CD4-positive, alpha-beta T cell (primary cell): ENCODE measurements at regions not wholly inside any gene's neighbourhood (a gene's known extent, or its start where the extent isn't known, plus 50 kb on each side); places are given as distances from the start of the nearest gene placed in this dataset.

Experiments used
- ATAC-seq: fragments of 200-7000 bp; cut with Tn5 transposase; one replicate; pipeline ENCODE4 v1.10.0; 2022; ENCODE audit warnings: mild to moderate bottlenecking; ENCODE audit not compliant: poor library complexity
- CTCF ChIA-PET: fragments of 350-600 bp; sonication (Branson Sonifier 250); formaldehyde crosslinking; loops from one replicate; lab custom pipeline; 2021; ENCODE audit warnings: antibody characterized with exemption, inconsistent platforms; lab: Charles Lee
- POLR2A ChIA-PET: fragments of 350-600 bp; sonication (Branson Sonifier 250); formaldehyde crosslinking; loops from one replicate; lab custom pipeline; 2021; ENCODE audit warnings: antibody characterized with exemption, inconsistent platforms; lab: Charles Lee
- DNase-seq, 14 experiments: peaks; one replicate each; pipeline ENCODE4 v3.0.0-alpha.2; 2013 to 2020; ENCODE audit warnings: mixed read lengths in 2 of 14
- H3K27ac ChIP-seq, 2 donors: one replicate each; pipeline versions ENCODE4 v1.5.1 to v1.7.0; 2013; ENCODE audit warnings: low read length in 2 of 2, low read depth in 1 of 2, mild to moderate bottlenecking in 1 of 2
- H3K27me3 ChIP-seq, 2 experiments: 1 replicate in 1 of 2; 2 replicates in 1 of 2; pipeline versions ENCODE4 v1.6.1 to v1.7.0; 2013; ENCODE audit warnings: low read length in 2 of 2, control low read depth in 1 of 2, mild to moderate bottlenecking in 1 of 2, moderate library complexity in 1 of 2; ENCODE audit not compliant: insufficient read depth in 2 of 2, control insufficient read depth in 1 of 2
- H3K36me3 ChIP-seq: one replicate; pipeline ENCODE4 v1.6.1; 2013; ENCODE audit warnings: low read length, control low read depth; ENCODE audit not compliant: insufficient read depth
- H3K4me1 ChIP-seq: one replicate; pipeline ENCODE4 v1.6.1; 2013; ENCODE audit warnings: low read length, control low read depth; ENCODE audit not compliant: insufficient read depth
- H3K4me3 ChIP-seq: one replicate; pipeline ENCODE4 v1.5.1; 2013; ENCODE audit warnings: mild to moderate bottlenecking, low read length, moderate library complexity
- H3K9me3 ChIP-seq, 2 experiments: 1 replicate in 1 of 2; 2 replicates in 1 of 2; pipeline versions ENCODE4 v1.6.1 to v1.7.0; 2013; ENCODE audit warnings: low read length in 2 of 2, mild to moderate bottlenecking in 2 of 2, control low read depth in 1 of 2, moderate library complexity in 1 of 2; ENCODE audit not compliant: control insufficient read depth in 1 of 2, insufficient read depth in 1 of 2
- H3K27ac Mint-ChIP-seq: one replicate; pipeline ENCODE4 v1.8.0; 2020; ENCODE audit warnings: mixed read lengths
- H3K27me3 Mint-ChIP-seq: one replicate; pipeline ENCODE4 v1.8.0; 2021; ENCODE audit warnings: mixed read lengths
- H3K36me3 Mint-ChIP-seq: one replicate; pipeline ENCODE4 v1.8.0; 2021; ENCODE audit warnings: low read depth, mixed read lengths
- H3K4me1 Mint-ChIP-seq: one replicate; pipeline ENCODE4 v1.8.0; 2021; ENCODE audit warnings: low read depth, mixed read lengths
- H3K4me3 Mint-ChIP-seq: one replicate; pipeline ENCODE4 v1.8.0; 2020; ENCODE audit warnings: mild to moderate bottlenecking, mixed read lengths
- H3K9me3 Mint-ChIP-seq: one replicate; pipeline ENCODE4 v1.8.0; 2020; ENCODE audit warnings: mixed read lengths
- CTCF ChIP-seq: fragments of 200-600 bp; IDR thresholded peaks from one replicate; pipeline ENCODE4 v1.8.0; 2022; ENCODE audit warnings: antibody characterized with exemption, mild to moderate bottlenecking
- intact Hi-C, 2 experiments: fragments of 100-400 bp; cut with DNase I in 1 of 2; cut with micrococcal nuclease in 1 of 2; formaldehyde crosslinking; loops; one replicate each; pipeline versions ENCODE4 v1.15.1 to v1.9.0; 2023 to 2025; cut with DNase I, micrococcal nuclease

- Mint-ChIP-seq H3K27me3 (no peaks in the 10 kb centered on the region), H3K27ac (no peak overlapping the region), H3K36me3 (no peaks in the 10 kb centered on the region), H3K4me1 (no peaks in the 10 kb centered on the region), H3K4me3 (no peak overlapping the region), H3K9me3 (peaks cover 7% of the 10 kb centered on the region)
- Histone ChIP-seq H3K27me3 (no peaks in the 10 kb centered on the region), H3K4me1 (no peaks in the 10 kb centered on the region), H3K4me3 (no peak overlapping the region), H3K27ac (no peak overlapping the region), H3K36me3 (no peaks in the 10 kb centered on the region), H3K9me3 (no peaks in the 10 kb centered on the region)
- TF ChIP-seq CTCF, result no peak
- POLR2A ChIA-PET, result no interaction called here
- CTCF ChIA-PET, result no interaction called here
- intact Hi-C loops, result no loop called here
- ATAC-seq, result no peak
- DNase-seq, result no peak
Measured at GRCh38 chr5:5078009-5078897, 61.9 kb upstream of the ADAMTS16 start.

- no peaks in the 10 kb centered on the region for H3K27me3 Mint-ChIP-seq
- intact Hi-C loops, result no loop called here
- Histone ChIP-seq H3K4me3 (no peak overlapping the region), H3K27ac (no peak overlapping the region), H3K36me3 (no peaks in the 10 kb centered on the region), H3K9me3 (no peaks in the 10 kb centered on the region), H3K27me3 (no peaks in the 10 kb centered on the region), H3K4me1 (no peaks in the 10 kb centered on the region)
- POLR2A ChIA-PET, result no interaction called here
- TF ChIP-seq CTCF, result no peak
- H3K4me3 Mint-ChIP-seq, result no peak overlapping the region
- peaks cover 4% of the 10 kb centered on the region for H3K9me3 Mint-ChIP-seq
- ATAC-seq (no peak), DNase-seq (no peak)
- no peaks in the 10 kb centered on the region for H3K36me3 Mint-ChIP-seq
- H3K4me1 Mint-ChIP-seq, result no peaks in the 10 kb centered on the region
- H3K27ac Mint-ChIP-seq, result no peak overlapping the region
- CTCF ChIA-PET, result no interaction called here
Measured at GRCh38 chr5:5079876-5080275, 60.3 kb upstream of the ADAMTS16 start.

GRCh38 chr5:5080790-5081189 lies 59.3 kb upstream of the ADAMTS16 start:
- Histone ChIP-seq H3K4me1 (no peaks in the 10 kb centered on the region), H3K36me3 (no peaks in the 10 kb centered on the region), H3K9me3 (no peaks in the 10 kb centered on the region), H3K27ac (no peak overlapping the region), H3K4me3 (no peak overlapping the region), H3K27me3 (no peaks in the 10 kb centered on the region)
- no peak overlapping the region for H3K4me3 Mint-ChIP-seq
- ATAC-seq (no peak), DNase-seq (no peak)
- POLR2A ChIA-PET, result no interaction called here
- no peaks in the 10 kb centered on the region for H3K4me1 Mint-ChIP-seq
- no peaks in the 10 kb centered on the region for H3K36me3 Mint-ChIP-seq
- H3K27ac Mint-ChIP-seq, result no peak overlapping the region
- peaks cover 4% of the 10 kb centered on the region for H3K9me3 Mint-ChIP-seq
- CTCF ChIA-PET, result no interaction called here
- no peak for TF ChIP-seq CTCF
- intact Hi-C loops, result no loop called here
- H3K27me3 Mint-ChIP-seq, result no peaks in the 10 kb centered on the region
